Ishikawa (cell line): ENCODE measurements at regions not wholly inside any gene's neighbourhood (a gene's known extent, or its start where the extent isn't known, plus 50 kb on each side); places are given as distances from the start of the nearest gene placed in this dataset.

ENCODE experiments used
- CEBPB ChIP-seq: IDR thresholded peaks from 2 replicates; pipeline ENCODE4 v1.6.1; 2012
- EGR1 ChIP-seq: IDR thresholded peaks from 2 replicates; pipeline ENCODE4 v1.6.1; 2012
- EP300 ChIP-seq: IDR thresholded peaks from 2 replicates; pipeline ENCODE4 v1.6.1; 2012; ENCODE audit warnings: borderline replicate concordance
- FOXM1 ChIP-seq: IDR thresholded peaks from 2 replicates; pipeline ENCODE4 v1.6.1; 2012; ENCODE audit warnings: low read depth, borderline replicate concordance
- RAD21 ChIP-seq: IDR thresholded peaks from 2 replicates; pipeline ENCODE4 v1.6.1; 2012; ENCODE audit warnings: low read depth
- TAF1 ChIP-seq: IDR thresholded peaks from 2 replicates; pipeline ENCODE4 v1.6.1; 2012; ENCODE audit warnings: low read depth, mild to moderate bottlenecking
- TCF12 ChIP-seq: IDR thresholded peaks from 2 replicates; pipeline ENCODE4 v1.6.1; 2012; ENCODE audit warnings: low read depth
- TF ChIP-seq, protein P1 (sequence below): IDR thresholded peaks from 2 replicates; pipeline ENCODE4 v1.6.1; 2012

DNA sequence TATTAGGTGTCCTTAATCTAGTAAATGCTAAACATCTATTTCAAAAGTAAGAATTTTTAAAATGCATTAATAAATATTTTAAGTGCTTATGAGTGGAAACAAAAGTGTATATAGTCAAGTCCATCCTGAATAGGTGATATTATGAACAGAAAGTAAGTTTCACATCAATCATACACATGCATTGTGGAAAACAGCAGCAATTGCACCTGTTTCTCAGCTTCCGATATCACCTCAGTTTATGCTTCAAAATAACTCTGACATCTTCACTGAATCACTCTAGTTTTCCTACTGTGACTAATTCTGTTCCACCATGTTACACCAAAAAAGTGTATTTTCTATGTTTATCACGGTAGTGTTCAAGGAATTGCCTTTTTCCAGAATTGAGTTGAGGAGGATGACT is 172.6 kb upstream of the MANEA start:
- TF ChIP-seq RAD21 (no peak), EP300 (no peak), TAF1 (no peak), FOXM1 (no peak), TCF12 (no peak), EGR1 (no peak), CEBPB (no peak)
- TF ChIP-seq, protein P1, sequence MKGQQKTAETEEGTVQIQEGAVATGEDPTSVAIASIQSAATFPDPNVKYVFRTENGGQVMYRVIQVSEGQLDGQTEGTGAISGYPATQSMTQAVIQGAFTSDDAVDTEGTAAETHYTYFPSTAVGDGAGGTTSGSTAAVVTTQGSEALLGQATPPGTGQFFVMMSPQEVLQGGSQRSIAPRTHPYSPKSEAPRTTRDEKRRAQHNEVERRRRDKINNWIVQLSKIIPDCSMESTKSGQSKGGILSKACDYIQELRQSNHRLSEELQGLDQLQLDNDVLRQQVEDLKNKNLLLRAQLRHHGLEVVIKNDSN: no peak
